HEK293 (cell line): ENCODE measurements at regions not wholly inside any gene's neighbourhood (a gene's known extent, or its start where the extent isn't known, plus 50 kb on each side); places are given as distances from the start of the nearest gene placed in this dataset.

Source experiments
- CTCF ChIA-PET: fragments of 350-600 bp; formaldehyde crosslinking; extraction: SDS; loops from one replicate; lab custom pipeline; 2021; ENCODE audit warnings: antibody characterized with exemption; lab: Yijun Ruan, JAX
- POLR2A ChIA-PET: fragments of 300-600 bp; formaldehyde crosslinking; extraction: SDS; loops from one replicate; lab custom pipeline; 2020; ENCODE audit warnings: antibody characterized with exemption, inconsistent platforms; lab: Yijun Ruan, JAX
- H3K27ac ChIP-seq: fragments of 200-500 bp; sonication (Bioruptor generic); 2 replicates; pipeline ENCODE4 v1.5.1; 2014; ENCODE audit warnings: low read depth, low read length, control low read depth, inconsistent platforms; ENCODE audit errors: extremely low read depth
- H3K36me3 ChIP-seq, 2 experiments: fragments of 200-500 bp in 1 of 2; sonication (Bioruptor generic) in 1 of 2; 1 replicate in 1 of 2; 2 replicates in 1 of 2; pipeline ENCODE4 v1.5.1; 2014 to 2017; ENCODE audit warnings: inconsistent platforms in 2 of 2, low read length in 2 of 2; ENCODE audit not compliant: control insufficient read depth in 2 of 2, insufficient read depth in 1 of 2
- H3K4me1 ChIP-seq: fragments of 200-500 bp; sonication (Bioruptor generic); 2 replicates; pipeline ENCODE4 v1.5.1; 2014; ENCODE audit warnings: mild to moderate bottlenecking, low read length, inconsistent platforms; ENCODE audit not compliant: control insufficient read depth, insufficient read depth
- H3K4me3 ChIP-seq: 2 replicates; pipeline ENCODE4 v1.5.1; 2011; ENCODE audit warnings: low read depth, mild to moderate bottlenecking, control low read depth, low read length, moderate library complexity
- H3K9me3 ChIP-seq: fragments of 200-500 bp; sonication (Bioruptor generic); 2 replicates; pipeline ENCODE4 v1.5.1; 2014; ENCODE audit warnings: low read depth, low read length, inconsistent platforms; ENCODE audit not compliant: control insufficient read depth, insufficient read depth
- GLI4 ChIP-seq: fragments of 450-650 bp; formaldehyde crosslinking; IDR thresholded peaks from 2 replicates; pipeline ENCODE4 v1.5.1; 2016; ENCODE audit warnings: missing biosample characterization, missing genetic modification characterization
- HOXA7 ChIP-seq: sonication (generic); formaldehyde crosslinking; IDR thresholded peaks from 2 replicates; pipeline ENCODE4 v1.8.1; 2022; ENCODE audit warnings: missing genetic modification reagents, borderline replicate concordance
- MEIS1 ChIP-seq: sonication (generic); formaldehyde crosslinking; IDR thresholded peaks from 2 replicates; pipeline ENCODE4 v1.8.1; 2022; ENCODE audit warnings: missing genetic modification reagents, mild to moderate bottlenecking, borderline replicate concordance
- PRDM1 ChIP-seq: fragments of 450-650 bp; formaldehyde crosslinking; IDR thresholded peaks from 2 replicates; pipeline ENCODE4; 2016; ENCODE audit warnings: missing biosample characterization, missing genetic modification characterization
- ZBTB1 ChIP-seq: fragments of 450-650 bp; formaldehyde crosslinking; IDR thresholded peaks from 2 replicates; pipeline ENCODE4 v1.5.1; 2016; ENCODE audit warnings: missing biosample characterization, missing genetic modification characterization
- ZFP69B ChIP-seq: fragments of 450-650 bp; formaldehyde crosslinking; IDR thresholded peaks from 2 replicates; pipeline ENCODE4 v1.5.1; 2016; ENCODE audit warnings: missing biosample characterization, missing genetic modification characterization
- ZNF184 ChIP-seq: fragments of 450-650 bp; IDR thresholded peaks from 2 replicates; pipeline ENCODE4 v1.5.1; 2018; ENCODE audit warnings: missing biosample characterization, mild to moderate bottlenecking, missing genetic modification characterization
- ZNF223 ChIP-seq: fragments of 450-650 bp; formaldehyde crosslinking; IDR thresholded peaks from 2 replicates; pipeline ENCODE4 v1.5.1; 2016; ENCODE audit warnings: missing biosample characterization, missing genetic modification characterization
- ZNF341 ChIP-seq: fragments of 450-650 bp; formaldehyde crosslinking; IDR thresholded peaks from 2 replicates; pipeline ENCODE4; 2016; ENCODE audit warnings: low read depth, missing biosample characterization, missing genetic modification characterization
- ZNF391 ChIP-seq: fragments of 450-650 bp; formaldehyde crosslinking; IDR thresholded peaks from 2 replicates; pipeline ENCODE4 v1.5.1; 2016; ENCODE audit warnings: low read depth, missing biosample characterization, missing genetic modification characterization, borderline replicate concordance
- ZNF426 ChIP-seq: fragments of 450-650 bp; formaldehyde crosslinking; IDR thresholded peaks from 2 replicates; pipeline ENCODE4 v1.5.1; 2017; ENCODE audit warnings: missing biosample characterization, missing genetic modification characterization, mild to moderate bottlenecking, inconsistent platforms, moderate library complexity
- ZNF555 ChIP-seq: fragments of 450-650 bp; formaldehyde crosslinking; conservative IDR thresholded peaks from 2 replicates; pipeline ENCODE4 v1.5.1; 2017; ENCODE audit warnings: missing biosample characterization, mild to moderate bottlenecking, missing genetic modification characterization, inconsistent platforms
- ZNF624 ChIP-seq: fragments of 450-650 bp; formaldehyde crosslinking; IDR thresholded peaks from 2 replicates; pipeline ENCODE4 v1.5.1; 2017; ENCODE audit warnings: missing biosample characterization, missing genetic modification characterization
- ZNF677 ChIP-seq: fragments of 450-650 bp; IDR thresholded peaks from 2 replicates; pipeline ENCODE4 v1.5.0; 2018; ENCODE audit warnings: missing biosample characterization, mild to moderate bottlenecking, missing genetic modification characterization, moderate library complexity
- ZNF707 ChIP-seq: fragments of 450-650 bp; formaldehyde crosslinking; IDR thresholded peaks from 2 replicates; pipeline ENCODE4 v1.5.1; 2016; ENCODE audit warnings: missing biosample characterization, missing genetic modification characterization
- TF ChIP-seq, protein P1 (sequence below): fragments of 450-650 bp; formaldehyde crosslinking; IDR thresholded peaks from 2 replicates; pipeline ENCODE4 v1.5.1; 2016; ENCODE audit warnings: missing biosample characterization, missing genetic modification characterization
- TF ChIP-seq, protein P2 (sequence below): fragments of 450-650 bp; formaldehyde crosslinking; IDR thresholded peaks from 2 replicates; pipeline ENCODE4 v1.5.1; 2017; ENCODE audit warnings: missing biosample characterization, missing genetic modification characterization
- TF ChIP-seq, protein P3 (sequence below): fragments of 450-650 bp; formaldehyde crosslinking; IDR thresholded peaks from 2 replicates; pipeline ENCODE4; 2016; ENCODE audit warnings: missing biosample characterization, missing genetic modification characterization
- TF ChIP-seq, protein P4 (sequence below): fragments of 450-650 bp; formaldehyde crosslinking; optimal IDR thresholded peaks from 2 replicates; pipeline ENCODE3; 2016; ENCODE audit warnings: missing biosample characterization, mild to moderate bottlenecking, missing genetic modification characterization
- TF ChIP-seq, protein P5 (sequence below): fragments of 450-650 bp; formaldehyde crosslinking; IDR thresholded peaks from 2 replicates; pipeline ENCODE4 v1.5.1; 2016; ENCODE audit warnings: missing biosample characterization, missing genetic modification characterization

DNA sequence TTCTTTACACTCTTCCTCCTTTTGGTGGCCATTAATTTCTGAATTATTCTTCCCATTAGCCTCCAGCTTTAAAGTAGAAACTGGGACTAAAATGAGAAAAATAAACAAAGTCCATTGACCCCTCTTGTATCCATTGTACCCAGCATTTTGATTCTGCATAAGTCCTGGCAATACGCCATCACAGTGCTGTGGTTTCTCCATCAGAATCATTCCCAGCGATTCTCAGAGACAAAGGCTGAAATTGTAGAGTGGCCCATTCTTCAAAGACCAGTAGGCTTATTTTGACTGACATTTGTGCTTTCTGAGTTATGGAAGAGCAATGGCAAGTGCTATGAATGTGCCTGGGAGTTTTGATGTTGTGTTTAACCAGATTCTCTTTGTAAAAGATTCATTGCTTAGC lies 199.3 kb upstream of the GALNT5 start:
- ChIA-PET POLR2A (no interaction called here), CTCF (no interaction called here)

DNA sequence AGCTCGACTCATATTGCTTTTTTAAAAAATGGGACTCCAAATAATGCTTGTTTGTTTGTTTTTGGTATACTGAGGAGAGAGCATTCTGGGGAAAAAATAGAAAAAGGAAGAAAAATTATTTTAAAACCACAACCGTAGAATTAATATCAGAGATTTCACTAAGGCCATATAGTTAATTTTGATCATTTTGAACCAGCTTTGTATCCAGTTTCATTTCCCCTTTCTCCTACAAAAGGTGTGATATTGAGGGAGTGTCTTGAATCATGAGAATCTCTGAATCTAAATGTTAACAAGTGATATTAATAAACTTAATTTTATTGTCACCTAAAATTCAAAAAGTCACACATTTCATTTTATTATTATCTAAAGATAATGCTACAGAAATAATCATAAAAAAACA lies 198.5 kb upstream of the GALNT5 start:
- no peaks in the 10 kb centered on the region; the same call in 1 of the 2 replicates for H3K4me1 ChIP-seq
- no peaks in the 10 kb centered on the region for H3K9me3 ChIP-seq
- no peak overlapping the region for H3K4me3 ChIP-seq
- ChIA-PET POLR2A (no interaction called here), CTCF (no interaction called here)
- no peak overlapping the region for H3K27ac ChIP-seq
- no peaks in the 10 kb centered on the region for H3K36me3 ChIP-seq
- TF ChIP-seq HOXA7 (CRISPR knock-in tag) (no peak), ZNF426 (tag by site-specific recombination) (no peak), ZFP69B (tag by site-specific recombination) (no peak), ZNF677 (tag by site-specific recombination) (no peak), ZNF341 (tag by site-specific recombination) (no peak), ZNF555 (tag by site-specific recombination) (no peak)
- TF ChIP-seq, protein P1, sequence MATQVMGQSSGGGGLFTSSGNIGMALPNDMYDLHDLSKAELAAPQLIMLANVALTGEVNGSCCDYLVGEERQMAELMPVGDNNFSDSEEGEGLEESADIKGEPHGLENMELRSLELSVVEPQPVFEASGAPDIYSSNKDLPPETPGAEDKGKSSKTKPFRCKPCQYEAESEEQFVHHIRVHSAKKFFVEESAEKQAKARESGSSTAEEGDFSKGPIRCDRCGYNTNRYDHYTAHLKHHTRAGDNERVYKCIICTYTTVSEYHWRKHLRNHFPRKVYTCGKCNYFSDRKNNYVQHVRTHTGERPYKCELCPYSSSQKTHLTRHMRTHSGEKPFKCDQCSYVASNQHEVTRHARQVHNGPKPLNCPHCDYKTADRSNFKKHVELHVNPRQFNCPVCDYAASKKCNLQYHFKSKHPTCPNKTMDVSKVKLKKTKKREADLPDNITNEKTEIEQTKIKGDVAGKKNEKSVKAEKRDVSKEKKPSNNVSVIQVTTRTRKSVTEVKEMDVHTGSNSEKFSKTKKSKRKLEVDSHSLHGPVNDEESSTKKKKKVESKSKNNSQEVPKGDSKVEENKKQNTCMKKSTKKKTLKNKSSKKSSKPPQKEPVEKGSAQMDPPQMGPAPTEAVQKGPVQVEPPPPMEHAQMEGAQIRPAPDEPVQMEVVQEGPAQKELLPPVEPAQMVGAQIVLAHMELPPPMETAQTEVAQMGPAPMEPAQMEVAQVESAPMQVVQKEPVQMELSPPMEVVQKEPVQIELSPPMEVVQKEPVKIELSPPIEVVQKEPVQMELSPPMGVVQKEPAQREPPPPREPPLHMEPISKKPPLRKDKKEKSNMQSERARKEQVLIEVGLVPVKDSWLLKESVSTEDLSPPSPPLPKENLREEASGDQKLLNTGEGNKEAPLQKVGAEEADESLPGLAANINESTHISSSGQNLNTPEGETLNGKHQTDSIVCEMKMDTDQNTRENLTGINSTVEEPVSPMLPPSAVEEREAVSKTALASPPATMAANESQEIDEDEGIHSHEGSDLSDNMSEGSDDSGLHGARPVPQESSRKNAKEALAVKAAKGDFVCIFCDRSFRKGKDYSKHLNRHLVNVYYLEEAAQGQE (tag by site-specific recombination), result no peak
- TF ChIP-seq, protein P2, sequence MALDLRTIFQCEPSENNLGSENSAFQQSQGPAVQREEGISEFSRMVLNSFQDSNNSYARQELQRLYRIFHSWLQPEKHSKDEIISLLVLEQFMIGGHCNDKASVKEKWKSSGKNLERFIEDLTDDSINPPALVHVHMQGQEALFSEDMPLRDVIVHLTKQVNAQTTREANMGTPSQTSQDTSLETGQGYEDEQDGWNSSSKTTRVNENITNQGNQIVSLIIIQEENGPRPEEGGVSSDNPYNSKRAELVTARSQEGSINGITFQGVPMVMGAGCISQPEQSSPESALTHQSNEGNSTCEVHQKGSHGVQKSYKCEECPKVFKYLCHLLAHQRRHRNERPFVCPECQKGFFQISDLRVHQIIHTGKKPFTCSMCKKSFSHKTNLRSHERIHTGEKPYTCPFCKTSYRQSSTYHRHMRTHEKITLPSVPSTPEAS (tag by site-specific recombination), result no peak
- TF ChIP-seq, all 188 proteins: peak for 0

More for the DNA sequence above, 199.3 kb upstream of the GALNT5 start:
- Histone ChIP-seq H3K36me3 (no peaks in the 10 kb centered on the region), H3K27ac (no peak overlapping the region), H3K4me3 (no peak overlapping the region), H3K9me3 (no peaks in the 10 kb centered on the region), H3K4me1 (no peaks in the 10 kb centered on the region; the same call in 1 of the 2 replicates)
- TF ChIP-seq MEIS1 (no peak), GLI4 (tag by site-specific recombination) (no peak), ZNF707 (tag by site-specific recombination) (no peak), ZNF184 (tag by site-specific recombination) (no peak), ZNF223 (tag by site-specific recombination) (no peak), ZNF624 (tag by site-specific recombination) (no peak), ZBTB1 (tag by site-specific recombination) (no peak), ZNF391 (tag by site-specific recombination) (no peak), PRDM1 (tag by site-specific recombination) (no peak)
- TF ChIP-seq, protein P3, sequence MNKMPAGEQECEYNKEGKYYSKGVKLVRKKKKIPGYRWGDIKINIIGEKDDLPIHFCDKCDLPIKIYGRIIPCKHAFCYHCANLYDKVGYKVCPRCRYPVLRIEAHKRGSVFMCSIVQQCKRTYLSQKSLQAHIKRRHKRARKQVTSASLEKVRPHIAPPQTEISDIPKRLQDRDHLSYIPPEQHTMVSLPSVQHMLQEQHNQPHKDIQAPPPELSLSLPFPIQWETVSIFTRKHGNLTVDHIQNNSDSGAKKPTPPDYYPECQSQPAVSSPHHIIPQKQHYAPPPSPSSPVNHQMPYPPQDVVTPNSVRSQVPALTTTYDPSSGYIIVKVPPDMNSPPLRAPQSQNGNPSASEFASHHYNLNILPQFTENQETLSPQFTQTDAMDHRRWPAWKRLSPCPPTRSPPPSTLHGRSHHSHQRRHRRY (tag by site-specific recombination), result no peak
- TF ChIP-seq, protein P4, sequence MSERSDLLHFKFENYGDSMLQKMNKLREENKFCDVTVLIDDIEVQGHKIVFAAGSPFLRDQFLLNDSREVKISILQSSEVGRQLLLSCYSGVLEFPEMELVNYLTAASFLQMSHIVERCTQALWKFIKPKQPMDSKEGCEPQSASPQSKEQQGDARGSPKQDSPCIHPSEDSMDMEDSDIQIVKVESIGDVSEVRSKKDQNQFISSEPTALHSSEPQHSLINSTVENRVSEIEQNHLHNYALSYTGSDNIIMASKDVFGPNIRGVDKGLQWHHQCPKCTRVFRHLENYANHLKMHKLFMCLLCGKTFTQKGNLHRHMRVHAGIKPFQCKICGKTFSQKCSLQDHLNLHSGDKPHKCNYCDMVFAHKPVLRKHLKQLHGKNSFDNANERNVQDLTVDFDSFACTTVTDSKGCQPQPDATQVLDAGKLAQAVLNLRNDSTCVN (tag by site-specific recombination), result no peak
- TF ChIP-seq, protein P5, sequence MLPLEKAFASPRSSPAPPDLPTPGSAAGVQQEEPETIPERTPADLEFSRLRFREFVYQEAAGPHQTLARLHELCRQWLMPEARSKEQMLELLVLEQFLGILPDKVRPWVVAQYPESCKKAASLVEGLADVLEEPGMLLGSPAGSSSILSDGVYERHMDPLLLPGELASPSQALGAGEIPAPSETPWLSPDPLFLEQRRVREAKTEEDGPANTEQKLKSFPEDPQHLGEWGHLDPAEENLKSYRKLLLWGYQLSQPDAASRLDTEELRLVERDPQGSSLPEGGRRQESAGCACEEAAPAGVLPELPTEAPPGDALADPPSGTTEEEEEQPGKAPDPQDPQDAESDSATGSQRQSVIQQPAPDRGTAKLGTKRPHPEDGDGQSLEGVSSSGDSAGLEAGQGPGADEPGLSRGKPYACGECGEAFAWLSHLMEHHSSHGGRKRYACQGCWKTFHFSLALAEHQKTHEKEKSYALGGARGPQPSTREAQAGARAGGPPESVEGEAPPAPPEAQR (tag by site-specific recombination), result no peak
